ENCODE measurements at regions not wholly inside any gene's neighbourhood (a gene's known extent, or its start where the extent isn't known, plus 50 kb on each side); places are given as distances from the start of the nearest gene placed in this dataset.

DNA sequence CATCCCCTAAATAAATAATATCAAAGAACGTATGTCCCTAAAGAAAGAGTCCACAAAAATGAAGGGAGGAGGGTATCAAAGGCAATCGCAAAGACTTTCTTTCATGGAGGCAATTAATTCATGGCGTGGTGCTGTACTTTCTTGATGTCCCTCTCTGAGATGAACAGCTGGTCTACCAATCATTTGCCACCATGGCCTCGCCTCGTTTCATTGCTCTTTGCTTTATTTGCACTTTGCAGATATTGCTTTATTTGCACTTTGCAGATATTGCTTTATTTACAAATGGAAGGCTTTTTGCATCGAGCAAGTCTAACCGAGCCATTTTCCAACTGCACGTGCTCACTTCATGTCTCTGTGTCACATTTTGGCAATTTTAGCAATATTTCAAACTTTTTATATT lies 104.0 kb upstream of the PTCH1 start:
- no peak for DNase-seq (ENCODE audit: low spot score)

DNA sequence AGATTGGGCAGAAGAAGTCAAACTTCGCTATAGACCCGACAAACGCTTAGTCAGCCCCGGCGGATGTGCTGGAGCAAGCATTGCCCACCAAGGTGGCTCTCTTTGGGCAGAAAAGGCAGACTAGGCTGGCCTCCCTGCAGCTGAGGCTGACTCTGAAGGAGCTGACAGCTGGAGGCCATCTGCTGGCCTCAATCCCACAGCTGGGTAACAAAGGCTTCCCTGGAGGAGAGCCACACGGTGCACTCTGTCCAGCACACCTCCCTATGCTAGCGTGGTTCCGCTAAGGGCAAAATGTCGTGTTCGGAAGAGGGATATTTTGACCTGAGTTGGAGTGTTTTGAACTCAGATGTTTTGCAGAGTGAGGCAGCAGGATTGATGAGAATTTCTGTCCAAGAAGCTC lies 103.5 kb upstream of the PTCH1 start:
- no peak for DNase-seq (ENCODE audit: low spot score)

DNA sequence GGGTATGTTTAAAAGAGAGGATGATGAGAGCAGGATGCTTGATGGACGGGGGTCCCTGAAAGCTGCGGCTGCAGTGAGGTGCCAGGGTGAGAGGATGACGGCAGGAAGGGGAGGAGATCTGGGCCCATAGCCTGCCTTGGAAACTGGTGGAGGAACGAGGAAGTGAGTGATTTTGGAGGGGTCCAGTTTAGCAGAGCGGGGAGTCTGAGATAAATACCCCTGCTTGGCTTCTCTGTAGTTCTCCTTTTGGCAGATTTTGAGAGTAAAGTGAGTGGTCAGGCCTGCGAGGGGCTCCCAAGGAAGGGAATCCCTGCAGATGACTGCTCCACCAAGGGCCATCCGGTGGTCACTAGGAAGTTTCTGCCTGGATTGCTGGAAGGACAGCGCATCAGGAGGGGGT lies 98.5 kb upstream of the PTCH1 start:
- DNase-seq (ENCODE audit: low spot score): no peak

GRCh38 chr9:95613670-95614069 lies 96.9 kb upstream of the PTCH1 start:
- no peak for DNase-seq (ENCODE audit: low spot score)

DNA sequence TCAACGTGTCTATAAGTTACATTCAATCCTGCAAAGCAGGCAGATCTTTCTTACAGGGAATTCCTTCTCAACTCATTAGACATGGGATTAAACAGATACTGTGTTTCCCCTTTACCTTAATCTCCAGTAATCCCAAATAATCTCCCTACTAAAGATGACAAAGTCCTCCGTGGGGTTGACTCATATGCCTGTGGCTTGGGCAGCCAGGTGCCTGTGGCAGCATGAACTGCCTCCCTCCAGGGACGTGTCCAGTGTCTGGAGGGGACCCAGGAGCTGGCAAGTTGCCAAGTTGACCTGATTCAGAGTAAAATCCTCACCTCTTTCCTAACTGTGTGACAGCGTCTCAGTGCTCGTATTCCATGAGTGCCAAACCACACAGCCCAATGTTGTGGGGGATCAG lies 94.6 kb upstream of the PTCH1 start:
- DNase-seq (ENCODE audit: low spot score): no peak

GRCh38 chr9:95610006-95610785 lies 93.4 kb upstream of the PTCH1 start:
- no peak for DNase-seq (ENCODE audit: low spot score)

DNA sequence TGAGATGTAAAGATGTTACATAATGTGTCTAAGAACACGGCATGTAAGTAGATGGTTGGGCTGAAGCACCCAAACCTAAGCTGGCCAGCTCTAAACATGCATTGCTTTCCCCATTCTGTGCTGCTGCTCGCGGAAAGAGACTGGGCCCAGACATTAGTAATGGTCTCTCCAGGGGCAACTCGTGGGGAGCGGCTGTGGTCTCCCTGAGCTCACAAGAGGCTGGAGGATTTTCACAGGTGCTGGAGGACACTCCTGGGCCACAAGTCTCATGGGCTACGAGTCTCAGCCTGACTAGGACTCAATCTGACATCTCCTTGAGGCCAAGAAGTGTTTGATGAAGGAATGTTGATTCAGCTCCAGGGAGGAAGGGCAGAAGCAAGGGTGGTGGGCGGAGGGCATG lies 92.7 kb upstream of the PTCH1 start:
- no peak for DNase-seq (ENCODE audit: low spot score)

DNA sequence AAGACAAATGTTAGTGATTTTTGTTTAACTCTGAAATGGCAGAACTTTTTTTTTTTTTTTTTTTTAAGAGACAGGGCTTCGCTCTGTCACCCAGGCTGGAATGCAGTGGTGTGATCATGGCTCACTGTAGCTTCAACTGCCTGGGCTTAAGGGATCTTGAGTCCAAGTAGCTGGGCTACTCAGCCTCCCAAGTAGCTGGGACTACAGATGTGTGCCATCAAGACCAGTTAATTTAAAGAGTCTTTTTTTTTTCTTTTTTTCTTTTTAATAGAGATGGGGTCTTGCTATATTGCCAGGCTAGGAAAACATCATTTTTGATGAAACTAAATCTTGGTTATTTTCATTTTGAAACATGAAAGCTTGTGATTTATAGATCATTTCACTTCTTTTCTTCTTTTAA lies 91.6 kb upstream of the PTCH1 start:
- DNase-seq (ENCODE audit: low spot score): no peak

GRCh38 chr9:95607507-95607906 lies 90.7 kb upstream of the PTCH1 start:
- no peak for DNase-seq (ENCODE audit: low spot score)

DNA sequence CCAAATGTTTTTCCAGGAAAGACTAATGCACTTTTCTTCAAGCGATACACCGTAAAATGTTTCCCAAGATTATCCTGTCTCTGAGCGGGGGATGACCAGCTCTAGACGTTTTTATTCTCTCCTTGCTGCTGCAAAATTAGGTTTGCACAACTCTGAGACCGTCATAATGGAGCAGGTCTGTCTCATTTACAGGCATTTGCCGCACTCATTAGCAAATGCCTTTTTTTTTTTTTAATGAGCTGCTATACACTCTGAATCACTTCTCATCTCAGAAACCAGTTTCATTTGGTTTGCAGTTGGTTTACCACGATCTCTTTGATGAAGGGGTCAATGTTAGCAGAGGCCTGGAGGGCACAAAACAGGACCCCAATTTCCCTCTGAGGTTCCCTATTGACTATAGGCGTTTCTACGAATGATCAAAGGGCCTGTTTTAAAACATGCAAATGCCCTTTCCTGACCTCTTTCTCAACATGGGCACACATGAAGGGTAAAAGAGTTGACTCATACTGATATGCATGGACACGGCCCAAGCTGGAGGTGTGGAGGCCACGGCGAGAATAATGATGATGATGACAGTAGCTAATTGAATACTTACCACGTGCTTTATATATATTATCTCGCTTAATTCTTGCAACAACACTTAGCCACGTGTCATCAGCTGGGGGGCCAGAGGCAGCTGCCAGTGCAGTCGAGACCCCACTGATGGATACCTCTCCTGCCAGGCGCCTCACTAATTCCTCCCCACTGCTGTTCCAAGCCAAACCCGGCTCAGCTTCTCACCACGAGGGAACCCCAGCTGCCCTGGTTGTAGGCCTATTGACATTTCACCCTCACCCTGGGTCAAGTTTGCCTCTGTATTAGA lies 89.9 kb upstream of the PTCH1 start:
- DNase-seq (ENCODE audit: low spot score): no peak

DNA sequence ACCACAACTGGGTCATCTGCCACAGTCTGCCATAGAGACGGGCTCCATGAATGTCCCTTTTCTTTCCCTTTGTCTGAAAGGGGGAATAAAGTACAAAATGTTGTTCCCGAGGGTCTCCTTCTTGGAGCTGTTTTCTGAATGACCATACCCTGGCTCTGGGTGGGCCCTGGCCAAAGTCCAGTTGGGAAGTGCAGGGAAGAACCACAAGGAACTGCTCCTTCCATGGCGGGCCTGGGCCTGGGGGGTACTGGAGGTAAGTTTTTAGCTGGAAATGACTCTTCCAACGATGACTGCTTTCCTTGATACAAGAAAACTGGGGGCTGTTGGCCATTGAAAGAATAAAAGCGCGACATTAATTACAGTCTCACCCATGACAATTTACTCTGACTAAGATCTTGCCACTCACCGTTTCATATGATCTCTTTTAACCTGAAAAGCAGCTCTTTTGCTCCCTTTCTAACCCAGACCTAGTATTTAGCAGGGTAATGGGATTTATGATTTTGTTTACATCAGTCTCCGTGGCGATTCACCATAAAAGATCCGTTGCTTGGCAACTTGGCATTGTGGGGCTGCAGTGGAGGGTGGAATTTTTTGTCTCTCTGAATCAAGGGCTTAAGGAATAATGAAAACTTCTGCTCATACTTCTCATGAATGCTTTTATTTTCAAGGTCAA lies 89.2 kb upstream of the PTCH1 start:
- no peak for DNase-seq (ENCODE audit: low spot score)

DNA sequence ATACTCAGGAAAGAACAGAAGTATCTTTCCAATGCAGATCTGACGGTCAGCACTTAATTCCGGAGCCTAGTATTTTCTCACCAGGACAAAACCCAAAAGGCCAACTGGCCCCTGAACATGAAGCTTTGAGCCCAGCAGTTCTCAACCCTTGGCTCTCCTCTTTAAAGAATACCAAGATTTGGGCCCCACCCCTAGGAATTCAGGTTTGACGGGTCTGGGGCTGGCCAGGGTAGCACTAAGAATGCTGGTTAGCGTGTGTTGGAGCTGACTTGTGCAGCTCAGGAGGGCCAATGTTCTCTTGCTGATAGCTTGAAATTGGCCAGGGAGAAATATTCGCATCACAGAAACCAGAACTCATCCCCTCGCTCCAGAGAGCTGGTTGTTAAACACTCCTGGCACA lies 88.3 kb upstream of the PTCH1 start:
- no peak for DNase-seq (ENCODE audit: low spot score)

GRCh38 chr9:95598236-95598635 lies 81.5 kb upstream of the PTCH1 start:
- no peak for DNase-seq (ENCODE audit: low spot score)

GRCh38 chr9:95595721-95596295 lies 79.0 kb upstream of the PTCH1 start:
- DNase-seq (ENCODE audit: low spot score): no peak

- DNase-seq (ENCODE audit: low spot score): no peak
These were observed 76.2 kb upstream of the PTCH1 start for GRCh38 chr9:95592931-95593330.

- DNase-seq (ENCODE audit: low spot score): no peak
These were observed 72.2 kb upstream of the PTCH1 start for GRCh38 chr9:95588724-95589588.

- no peak for DNase-seq (ENCODE audit: low spot score)
These were observed 70.5 kb upstream of the PTCH1 start for GRCh38 chr9:95587021-95587964.

DNA sequence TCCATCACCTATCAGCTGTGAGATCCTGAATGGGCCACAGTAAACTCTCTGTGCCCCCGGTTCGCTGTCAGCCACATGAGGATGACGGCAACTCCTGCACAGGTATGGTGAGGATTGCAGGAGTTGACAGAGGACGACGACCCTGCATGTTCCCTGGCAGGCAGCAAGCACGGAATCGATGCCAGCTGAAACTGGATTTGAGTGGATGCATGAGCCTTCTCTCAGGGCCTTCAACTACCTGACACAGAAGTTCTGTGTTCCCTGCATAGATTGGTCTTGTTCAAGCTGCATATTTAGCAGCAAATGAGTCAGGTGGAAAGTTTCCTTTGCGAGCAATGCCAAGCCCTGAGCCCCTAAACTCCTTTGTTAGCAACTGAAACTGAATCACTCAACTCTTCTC lies 69.6 kb upstream of the PTCH1 start:
- no peak for DNase-seq (ENCODE audit: low spot score)

GRCh38 chr9:95585824-95586223 lies 69.1 kb upstream of the PTCH1 start:
- DNase-seq (ENCODE audit: low spot score): no peak

- DNase-seq (ENCODE audit: low spot score): no peak
These were observed 67.4 kb upstream of the PTCH1 start for GRCh38 chr9:95584176-95584575.
